Skin epidermis (tissue), 12 donors: ENCODE measurements at regions not wholly inside any gene's neighbourhood (a gene's known extent, or its start where the extent isn't known, plus 50 kb on each side); places are given as distances from the start of the nearest gene placed in this dataset.
"Not testable (repeated sequence)": the region's sequence is repeated elsewhere in the genome, so short reads cannot be mapped to it uniquely, and the experiment has no call there.

Experiments used
- H3K27ac ChIP-seq, 21 experiments: fragments of 200-600 bp; sonication (generic) in 11 of 21; one replicate each; pipeline ENCODE4 v1.5.0; 2020; ENCODE audit warnings: mild to moderate bottlenecking in 3 of 21, inconsistent platforms in 2 of 21, moderate library complexity in 2 of 21
- H3K4me3 ChIP-seq, 7 experiments: fragments of 200-600 bp; sonication (generic) in 2 of 7; one replicate each; pipeline ENCODE4 v1.5.0; 2020; ENCODE audit warnings: inconsistent platforms in 2 of 7, mild to moderate bottlenecking in 2 of 7, moderate library complexity in 1 of 7

- Histone ChIP-seq H3K27ac (no peak overlapping the region), H3K4me3 (no peak overlapping the region)
These were observed 334.2 kb upstream of the IL12A start for GRCh38 chr3:159654183-159655134.

- Histone ChIP-seq H3K27ac (no peak overlapping the region), H3K4me3 (no peak overlapping the region)
These were observed 333.4 kb upstream of the IL12A start for GRCh38 chr3:159655202-159655601.

- no peak overlapping the region for H3K27ac ChIP-seq
- no peak overlapping the region for H3K4me3 ChIP-seq
These were observed 331.5 kb upstream of the IL12A start for GRCh38 chr3:159657176-159657575.

GRCh38 chr3:159657629-159658028 is 331.0 kb upstream of the IL12A start:
- Histone ChIP-seq H3K27ac (no peak overlapping the region), H3K4me3 (no peak overlapping the region)

- H3K27ac ChIP-seq = no peak overlapping the region
- H3K4me3 ChIP-seq = no peak overlapping the region
These were observed 328.3 kb upstream of the IL12A start for GRCh38 chr3:159660326-159660725.

- no peak overlapping the region for H3K4me3 ChIP-seq
- H3K27ac ChIP-seq = no peak overlapping the region
These were observed 327.7 kb upstream of the IL12A start for GRCh38 chr3:159660901-159661300.

- Histone ChIP-seq H3K27ac (no peak overlapping the region), H3K4me3 (no peak overlapping the region)
These were observed 326.1 kb upstream of the IL12A start for GRCh38 chr3:159662549-159662948.

- no peak overlapping the region for H3K27ac ChIP-seq
- H3K4me3 ChIP-seq = no peak overlapping the region
These were observed 324.6 kb upstream of the IL12A start for GRCh38 chr3:159664006-159664405.

GRCh38 chr3:159664653-159665052 is 324.0 kb upstream of the IL12A start:
- no peak overlapping the region for H3K27ac ChIP-seq
- no peak overlapping the region for H3K4me3 ChIP-seq

- no peak overlapping the region for H3K27ac ChIP-seq
- H3K4me3 ChIP-seq = no peak overlapping the region
These were observed 321.4 kb upstream of the IL12A start for GRCh38 chr3:159667261-159667660.

GRCh38 chr3:159668461-159668860 is 320.2 kb upstream of the IL12A start:
- Histone ChIP-seq H3K27ac (no peak overlapping the region), H3K4me3 (no peak overlapping the region)

- Histone ChIP-seq H3K4me3 (no peak overlapping the region), H3K27ac (no peak overlapping the region)
These were observed 319.6 kb upstream of the IL12A start for GRCh38 chr3:159668990-159669476.

- Histone ChIP-seq H3K4me3 (no peak overlapping the region), H3K27ac (no peak overlapping the region)
These were observed 318.9 kb upstream of the IL12A start for GRCh38 chr3:159669766-159670165.

GRCh38 chr3:159672728-159673688 is 315.6 kb upstream of the IL12A start:
- Histone ChIP-seq H3K27ac (no peak overlapping the region), H3K4me3 (no peak overlapping the region)

- no peak overlapping the region for H3K4me3 ChIP-seq
- H3K27ac ChIP-seq = no peak overlapping the region
These were observed 314.1 kb upstream of the IL12A start for GRCh38 chr3:159674583-159674982.

- H3K27ac ChIP-seq = no peak overlapping the region
- H3K4me3 ChIP-seq = no peak overlapping the region
These were observed 313.4 kb upstream of the IL12A start for GRCh38 chr3:159675285-159675684.

- Histone ChIP-seq H3K27ac (no peak overlapping the region), H3K4me3 (no peak overlapping the region)
These were observed 308.7 kb upstream of the IL12A start for GRCh38 chr3:159679900-159680299.

- H3K4me3 ChIP-seq, H3K27ac ChIP-seq: not testable (repeated sequence)
These were observed 306.9 kb upstream of the IL12A start for GRCh38 chr3:159681717-159682116.

- H3K27ac ChIP-seq = no peak overlapping the region
- H3K4me3 ChIP-seq = no peak overlapping the region
These were observed 302.8 kb upstream of the IL12A start for GRCh38 chr3:159685801-159686200.

GRCh38 chr3:159693226-159693625 is 295.4 kb upstream of the IL12A start:
- no peak overlapping the region for H3K27ac ChIP-seq

More at GRCh38 chr3:159693226-159693625, 295.4 kb upstream of the IL12A start:
- H3K4me3 ChIP-seq = no peak overlapping the region
